Astrocyte (in vitro differentiated cells and primary cell): ENCODE measurements at regions not wholly inside any gene's neighbourhood (a gene's known extent, or its start where the extent isn't known, plus 50 kb on each side); places are given as distances from the start of the nearest gene placed in this dataset.

ENCODE experiments used
- CTCF ChIP-seq: IDR thresholded peaks from 2 replicates; pipeline ENCODE4 v1.5.1; 2011; ENCODE audit warnings: low read depth, mild to moderate bottlenecking, inconsistent platforms, low read length, moderate library complexity; ENCODE audit not compliant: insufficient read depth
- EZH2 ChIP-seq: IDR thresholded peaks from 2 replicates; pipeline ENCODE4 v1.6.1; 2012; ENCODE audit warnings: mild to moderate bottlenecking, low read length, inconsistent platforms; ENCODE audit not compliant: insufficient read depth

- TF ChIP-seq CTCF (no peak), EZH2 (no peak)
These were observed 751.4 kb downstream of the FSCB start for GRCh38 chr14:43755707-43756106.
